ENCODE measurements at regions not wholly inside any gene's neighbourhood (a gene's known extent, or its start where the extent isn't known, plus 50 kb on each side); places are given as distances from the start of the nearest gene placed in this dataset.

DNA sequence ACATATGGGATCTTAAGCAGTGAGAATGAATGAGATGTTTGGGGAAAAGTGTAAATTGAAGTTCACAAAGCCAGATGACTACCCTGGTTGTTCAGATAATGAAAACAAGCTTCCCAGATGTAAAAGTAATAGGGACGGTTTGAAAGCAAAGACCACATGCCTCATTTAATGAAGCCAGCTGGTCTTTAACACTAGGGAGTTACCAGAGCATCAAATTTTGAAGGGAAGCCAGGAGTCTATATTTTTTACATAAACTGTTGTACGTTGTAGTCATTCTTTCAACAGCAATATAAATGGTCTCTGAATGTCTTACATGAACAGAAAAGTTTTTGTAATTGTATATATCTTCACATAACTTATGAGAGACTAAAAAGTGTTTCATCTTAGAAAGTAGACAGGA lies 2604.5 kb upstream of the PCDH20 start:
- DNase-seq (ENCODE audit: low read depth, low spot score), result no peak

DNA sequence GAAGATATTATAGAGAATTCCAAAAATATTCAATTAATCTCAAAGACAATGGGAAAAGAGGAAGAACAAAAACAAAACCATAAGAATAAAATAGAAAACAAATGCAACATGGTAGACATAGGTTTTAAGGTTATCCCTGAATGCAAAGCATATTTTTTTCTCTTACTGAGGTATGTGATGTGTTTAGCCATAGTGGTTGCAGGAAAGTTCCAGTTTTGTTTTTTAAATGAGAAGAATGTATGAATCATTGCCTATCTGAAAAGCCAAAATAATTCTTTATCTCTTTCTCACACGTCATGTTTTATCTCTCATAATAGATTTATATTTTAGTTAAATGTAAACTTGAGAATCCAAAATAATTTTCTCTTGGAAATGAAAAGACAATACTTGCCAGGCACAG lies 2591.7 kb upstream of the PCDH20 start:
- DNase-seq (ENCODE audit: low read depth, low spot score), result no peak

DNA sequence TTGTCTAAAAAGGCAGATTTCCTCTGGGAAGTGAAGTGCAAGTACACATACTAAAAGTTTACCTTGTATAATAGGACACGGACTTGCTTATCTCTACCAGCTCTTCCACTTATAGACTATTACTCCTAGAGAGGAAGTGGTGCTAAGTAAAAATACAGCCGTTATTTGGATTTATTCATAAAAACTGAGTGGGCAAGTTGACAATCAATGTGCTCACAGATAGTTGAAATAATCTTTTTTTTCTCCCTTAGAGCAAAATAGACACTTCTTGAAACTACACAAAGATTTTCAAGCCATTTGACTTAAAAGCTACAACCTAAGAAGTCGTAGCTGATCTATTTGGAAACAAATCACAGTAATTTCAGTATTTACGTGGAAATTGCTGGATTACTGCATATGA lies 2584.7 kb upstream of the PCDH20 start:
- DNase-seq (ENCODE audit: low read depth, low spot score), result no peak

GRCh38 chr13:63999614-64000305 lies 2584.1 kb upstream of the PCDH20 start:
- DNase-seq (ENCODE audit: low read depth, low spot score), result no peak

DNA sequence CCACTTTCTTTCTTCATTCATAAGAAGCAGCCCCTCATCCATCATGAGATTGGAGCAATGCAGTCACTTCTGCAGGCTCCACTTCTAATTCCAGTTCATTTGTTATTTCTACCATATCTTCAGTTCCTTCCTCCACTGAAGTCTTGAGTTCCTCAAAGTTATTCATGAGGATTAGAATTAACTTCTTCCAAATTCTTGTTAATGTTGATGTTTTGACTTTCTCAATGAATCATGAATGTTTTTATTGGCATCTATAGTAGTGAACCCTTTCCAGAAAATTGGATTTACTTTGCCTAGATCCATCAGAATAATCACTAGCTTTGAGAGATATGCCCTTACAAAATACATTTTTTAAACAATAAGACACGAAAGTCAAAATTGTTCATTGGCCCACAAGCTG lies 2567.7 kb upstream of the PCDH20 start:
- DNase-seq (ENCODE audit: low read depth, low spot score), result no peak

- no peak for DNase-seq (ENCODE audit: low read depth, low spot score)
These were observed 2564.3 kb upstream of the PCDH20 start for GRCh38 chr13:63979951-63980350.

DNA sequence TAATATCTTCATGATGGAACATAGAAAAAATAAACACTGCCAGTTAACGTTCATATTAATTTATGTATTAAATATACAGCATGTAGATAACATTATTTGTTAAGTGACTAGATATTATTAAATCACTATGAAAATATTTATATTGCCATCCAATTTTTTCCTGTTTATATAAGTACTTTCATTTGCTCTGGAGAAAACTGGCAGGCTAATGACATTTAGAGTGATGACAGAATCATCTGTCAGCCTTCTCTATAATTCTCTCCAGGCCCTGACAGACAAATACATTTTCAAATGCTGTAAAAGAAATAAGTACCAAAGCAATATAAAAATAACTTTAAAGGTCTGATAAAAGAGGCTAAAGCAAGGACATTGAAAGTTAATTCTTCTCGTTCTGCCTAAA lies 2556.7 kb upstream of the PCDH20 start:
- DNase-seq (ENCODE audit: low read depth, low spot score), result no peak

DNA sequence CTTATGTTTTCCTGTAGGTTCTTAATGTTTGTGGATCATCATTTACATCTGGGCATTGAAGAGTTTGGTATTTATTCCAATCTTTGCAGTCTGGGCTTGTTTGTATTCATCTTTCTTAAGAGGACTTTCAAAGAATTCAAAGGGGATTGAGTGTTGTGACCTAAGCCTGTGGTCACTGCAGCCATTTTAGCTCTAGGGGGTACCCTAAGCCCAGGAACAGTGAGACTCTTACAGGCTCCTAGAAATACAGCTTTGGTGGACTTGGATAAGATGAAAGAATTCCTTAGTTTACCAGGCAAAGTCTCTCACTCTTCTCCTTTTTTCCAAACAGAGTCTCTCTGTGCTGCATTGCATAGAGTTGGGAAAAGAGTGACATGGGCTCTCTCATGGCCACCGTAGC lies 2539.0 kb upstream of the PCDH20 start:
- no peak for DNase-seq (ENCODE audit: low read depth, low spot score)

DNA sequence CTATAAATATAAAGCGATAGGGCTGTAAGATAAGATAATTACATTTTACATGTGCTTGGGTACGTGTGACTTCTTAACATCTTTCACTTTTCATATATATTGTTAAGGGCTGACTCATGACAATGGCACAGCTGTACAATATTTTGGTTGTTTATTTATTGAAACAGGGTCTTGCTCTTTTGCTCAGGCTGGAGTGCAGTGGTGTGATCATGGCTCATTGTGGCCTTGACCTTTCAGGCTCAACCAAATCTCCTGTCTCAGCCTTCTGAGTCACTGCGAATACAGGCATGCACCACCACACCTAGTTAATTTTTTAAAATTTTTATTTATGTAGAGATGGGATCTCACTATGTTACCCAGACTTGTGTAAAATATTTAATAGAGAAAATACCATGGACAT lies 2532.4 kb upstream of the PCDH20 start:
- no peak for DNase-seq (ENCODE audit: low read depth, low spot score)

DNA sequence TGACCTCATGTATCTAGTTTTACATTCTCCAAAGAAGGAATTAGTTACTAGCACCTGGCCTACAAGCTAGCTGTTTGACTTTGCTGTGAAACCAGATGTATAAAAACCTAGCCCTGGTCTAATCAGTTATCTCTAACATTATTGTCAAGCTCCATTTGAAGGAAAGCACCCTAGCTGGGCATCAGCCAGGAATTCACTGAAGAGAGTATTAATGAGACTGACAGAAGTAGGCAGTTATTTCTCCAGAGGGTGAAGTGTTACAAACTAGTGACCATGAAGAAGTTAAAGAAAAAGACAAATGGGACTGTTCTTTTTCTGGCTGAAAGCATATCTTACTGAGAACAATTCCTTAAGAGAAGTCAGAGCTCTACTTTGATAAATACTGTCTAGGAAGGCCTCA lies 2529.3 kb upstream of the PCDH20 start:
- DNase-seq (ENCODE audit: low read depth, low spot score), result no peak

DNA sequence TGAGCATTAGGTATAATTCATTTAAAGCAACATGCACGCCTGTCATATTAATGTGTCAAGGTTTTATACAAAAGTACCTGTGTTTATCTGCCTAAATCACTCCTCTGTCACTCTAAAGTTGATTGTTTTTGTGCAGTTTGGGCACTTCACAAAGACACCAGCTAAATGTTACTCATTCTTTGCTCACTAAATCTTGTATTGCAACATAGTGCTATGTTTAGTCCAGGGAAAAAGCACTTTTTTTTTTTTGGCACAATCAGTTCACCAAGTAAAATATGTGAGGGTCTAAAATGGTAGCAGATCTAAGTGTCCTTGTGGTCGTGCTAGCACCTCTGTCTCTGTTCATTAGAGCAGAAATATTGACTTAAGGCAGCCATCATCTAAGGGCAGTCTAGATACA lies 2526.7 kb upstream of the PCDH20 start:
- no peak for DNase-seq (ENCODE audit: low read depth, low spot score)

DNA sequence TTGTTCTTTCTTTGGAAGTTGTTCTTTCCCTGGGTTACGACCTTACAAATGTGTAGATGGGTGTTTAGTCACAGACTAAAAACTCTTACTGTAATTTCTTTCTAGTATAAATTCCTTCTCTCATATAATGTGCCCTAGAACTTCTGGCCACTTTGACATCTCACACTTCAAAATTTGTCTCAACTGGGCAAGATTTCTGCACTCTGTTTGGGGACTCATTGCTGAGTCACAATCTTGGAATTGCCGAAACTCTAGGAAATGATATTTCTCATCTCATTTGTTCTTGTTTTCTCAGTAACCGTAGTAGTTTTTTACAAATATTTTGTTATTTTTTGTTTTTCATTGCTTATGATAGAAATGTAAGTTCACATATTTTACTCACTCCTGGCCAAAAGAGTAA lies 2523.2 kb upstream of the PCDH20 start:
- no peak for DNase-seq (ENCODE audit: low read depth, low spot score)

- DNase-seq (ENCODE audit: low read depth, low spot score), result no peak
These were observed 2494.9 kb upstream of the PCDH20 start for GRCh38 chr13:63910511-63910910.

- DNase-seq (ENCODE audit: low read depth, low spot score), result no peak
These were observed 2494.2 kb upstream of the PCDH20 start for GRCh38 chr13:63909726-63910375.

- no peak for DNase-seq (ENCODE audit: low read depth, low spot score)
These were observed 2486.5 kb upstream of the PCDH20 start for GRCh38 chr13:63902141-63902540.

GRCh38 chr13:63901630-63902029 lies 2486.0 kb upstream of the PCDH20 start:
- DNase-seq (ENCODE audit: low read depth, low spot score), result no peak

- no peak for DNase-seq (ENCODE audit: low read depth, low spot score)
These were observed 2484.8 kb upstream of the PCDH20 start for GRCh38 chr13:63900406-63900805.

GRCh38 chr13:63896321-63896720 lies 2480.7 kb upstream of the PCDH20 start:
- no peak for DNase-seq (ENCODE audit: low read depth, low spot score)

- no peak for DNase-seq (ENCODE audit: low read depth, low spot score)
These were observed 2466.4 kb upstream of the PCDH20 start for GRCh38 chr13:63882052-63882451.

- no peak for DNase-seq (ENCODE audit: low read depth, low spot score)
These were observed 2465.1 kb upstream of the PCDH20 start for GRCh38 chr13:63880705-63881104.

DNA sequence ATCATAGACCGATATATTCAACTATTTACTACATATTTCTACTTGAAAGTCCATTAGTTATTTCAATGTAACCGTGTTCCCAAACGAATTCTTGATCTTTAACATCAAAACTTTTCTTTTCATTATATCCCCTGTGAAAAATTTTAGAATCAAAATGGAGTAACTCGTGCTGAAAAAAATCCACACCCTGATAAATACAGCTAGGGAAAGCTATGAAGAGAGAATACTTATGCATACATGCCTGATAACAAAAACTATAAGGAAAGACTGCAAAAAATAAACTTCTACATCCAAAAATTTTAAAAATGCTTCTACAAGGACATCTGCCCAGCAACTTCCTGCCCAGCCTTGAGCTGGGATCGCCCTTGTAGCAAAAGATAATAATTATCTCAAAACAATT lies 2458.3 kb upstream of the PCDH20 start:
- no peak for DNase-seq (ENCODE audit: low read depth, low spot score)

- DNase-seq (ENCODE audit: low read depth, low spot score), result no peak
These were observed 2448.7 kb upstream of the PCDH20 start for GRCh38 chr13:63864171-63864902.
